Caco-2 (cell line): ENCODE measurements at regions not wholly inside any gene's neighbourhood (a gene's known extent, or its start where the extent isn't known, plus 50 kb on each side); places are given as distances from the start of the nearest gene placed in this dataset.

Experiments used
- BruUV-seq: library from RNA; stranded (reverse); fragments of 400-500 nt; replicated peaks from 2 replicates; lab custom pipeline; 2021; lab: Mats Ljungman, UMichigan
- CTCF ChIA-PET: fragments of 300-600 bp; sonication (Branson Sonifier 250); formaldehyde crosslinking; loops from one replicate; lab custom pipeline; 2022; ENCODE audit warnings: antibody characterized with exemption; lab: Charles Lee
- POLR2A ChIA-PET: fragments of 300-600 bp; sonication (Branson Sonifier 250); formaldehyde crosslinking; loops from one replicate; lab custom pipeline; 2022; ENCODE audit warnings: antibody characterized with exemption; lab: Charles Lee
- DNase-seq, 2 experiments: peaks; one replicate each; pipeline versions ENCODE4 v3.0.0 to v3.0.0-alpha.2; 2020 to 2022
- H3K27me3 ChIP-seq: replicated peaks from 2 replicates; pipeline ENCODE4 v1.6.0; 2011; ENCODE audit warnings: low read length; ENCODE audit not compliant: control insufficient read depth, insufficient read depth
- H3K36me3 ChIP-seq: 2 replicates; pipeline ENCODE4 v1.5.1; 2011; ENCODE audit warnings: low read length; ENCODE audit not compliant: control insufficient read depth, insufficient read depth
- H3K4me1 ChIP-seq: fragments of 250-450 bp; sonication (Bioruptor Pico); 2 replicates; pipeline ENCODE4 v1.5.1; 2020; ENCODE audit warnings: mild to moderate bottlenecking
- H3K4me3 ChIP-seq: 2 replicates; pipeline ENCODE4 v1.5.1; 2011; ENCODE audit warnings: low read depth, mild to moderate bottlenecking, control low read depth, low read length
- H3K9me3 ChIP-seq: fragments of 250-450 bp; sonication (Bioruptor Pico); 2 replicates; pipeline ENCODE4 v1.5.1; 2020; ENCODE audit warnings: mild to moderate bottlenecking, moderate library complexity
- H3K27ac Mint-ChIP-seq: one replicate; pipeline ENCODE4 v1.8.0; 2022; ENCODE audit warnings: mixed read lengths; ENCODE audit not compliant: unreplicated experiment
- H3K27me3 Mint-ChIP-seq: one replicate; pipeline ENCODE4 v1.8.0; 2022; ENCODE audit warnings: mixed read lengths; ENCODE audit not compliant: insufficient read depth, unreplicated experiment
- H3K36me3 Mint-ChIP-seq: one replicate; pipeline ENCODE4 v1.8.0; 2022; ENCODE audit warnings: mild to moderate bottlenecking, mixed read lengths; ENCODE audit not compliant: insufficient read depth, unreplicated experiment
- H3K4me1 Mint-ChIP-seq: one replicate; pipeline ENCODE4 v1.8.0; 2022; ENCODE audit warnings: low read depth, mixed read lengths; ENCODE audit not compliant: unreplicated experiment
- H3K4me3 Mint-ChIP-seq: one replicate; pipeline ENCODE4 v1.8.0; 2022; ENCODE audit warnings: mild to moderate bottlenecking, moderate library complexity, mixed read lengths; ENCODE audit not compliant: unreplicated experiment
- H3K9me3 Mint-ChIP-seq: one replicate; pipeline ENCODE4 v1.8.0; 2022; ENCODE audit warnings: mixed read lengths; ENCODE audit not compliant: unreplicated experiment
- CTCF ChIP-seq, 2 experiments: fragments of 200-600 bp in 1 of 2; IDR thresholded peaks; 1 replicate in 1 of 2; 2 replicates in 1 of 2; pipeline versions ENCODE4 v1.5.1 to v1.8.0; 2011 to 2022; ENCODE audit warnings: antibody characterized with exemption in 1 of 2, control low read depth in 1 of 2, inconsistent platforms in 1 of 2, low read depth in 1 of 2, low read length in 1 of 2, mild to moderate bottlenecking in 1 of 2, moderate library complexity in 1 of 2; ENCODE audit not compliant: insufficient read depth in 1 of 2, severe bottlenecking in 1 of 2, unreplicated experiment in 1 of 2
- intact Hi-C: fragments of 100-400 bp; cut with micrococcal nuclease; formaldehyde crosslinking; loops from one replicate; pipeline ENCODE4 v1.10.0; 2022; ENCODE audit not compliant: unreplicated experiment

GRCh38 chr22:26901198-26901816 is 243.9 kb downstream of the MIAT start:
- BruUV-seq, result no TSS peak
- POLR2A ChIA-PET, result no interaction called here
- no peak for TF ChIP-seq CTCF (IDR thresholded peaks at IDR 0.05; ENCODE audit: insufficient read depth in 1 of 2, low read depth in 1 of 2, low read length in 1 of 2, severe bottlenecking in 1 of 2, unreplicated experiment in 1 of 2)
- Mint-ChIP-seq H3K4me1 (peaks cover 8% of the 10 kb centered on the region), H3K9me3 (no peaks in the 10 kb centered on the region), H3K27me3 (peaks cover 31% of the 10 kb centered on the region), H3K4me3 (no peak overlapping the region), H3K27ac (no peak overlapping the region), H3K36me3 (no peaks in the 10 kb centered on the region)
- Histone ChIP-seq H3K4me1 (no peaks in the 10 kb centered on the region), H3K4me3 (no peak overlapping the region), H3K27me3 (no peaks in the 10 kb centered on the region), H3K9me3 (no peaks in the 10 kb centered on the region), H3K36me3 (no peaks in the 10 kb centered on the region)
- CTCF ChIA-PET, result interaction anchor here (0.6 kb wide), 1 partner anchor 212 kb away, joined by 3 read pairs; no protein-coding TSS in a partner anchor
- intact Hi-C loops, result no loop called here
- no peak for DNase-seq

GRCh38 chr22:26902401-26903029 is 245.1 kb downstream of the MIAT start:
- Mint-ChIP-seq H3K9me3 (no peaks in the 10 kb centered on the region), H3K27me3 (peaks cover 31% of the 10 kb centered on the region), H3K4me1 (peaks cover 8% of the 10 kb centered on the region), H3K4me3 (peak overlapping the region; percentile 70), H3K36me3 (no peaks in the 10 kb centered on the region), H3K27ac (no peak overlapping the region)
- H3K4me3 ChIP-seq, result no peak overlapping the region; the same call in 1 of the 2 replicates
- no peak for DNase-seq
- H3K9me3 ChIP-seq, result no peaks in the 10 kb centered on the region
- TF ChIP-seq CTCF (IDR thresholded peaks at IDR 0.05; ENCODE audit: insufficient read depth in 1 of 2, low read depth in 1 of 2, low read length in 1 of 2, severe bottlenecking in 1 of 2, unreplicated experiment in 1 of 2), result no peak
- ChIA-PET POLR2A (no interaction called here), CTCF (no interaction called here)
- H3K27me3 ChIP-seq, result no peaks in the 10 kb centered on the region
- intact Hi-C loops, result no loop called here
- H3K4me1 ChIP-seq, result no peaks in the 10 kb centered on the region
- H3K36me3 ChIP-seq, result no peaks in the 10 kb centered on the region
- BruUV-seq, result no TSS peak

GRCh38 chr22:26903030-26903856 is 245.9 kb downstream of the MIAT start:
- peaks cover 8% of the 10 kb centered on the region for H3K4me1 Mint-ChIP-seq
- DNase-seq, result peak in 1 of 2 experiments; percentile 4
- CTCF ChIA-PET, result no interaction called here
- intact Hi-C loops, result no loop called here
- H3K4me3 ChIP-seq, result no peak overlapping the region; the same call in 1 of the 2 replicates
- H3K4me1 ChIP-seq, result no peaks in the 10 kb centered on the region
- POLR2A ChIA-PET, result no interaction called here
- no peak overlapping the region for H3K27ac Mint-ChIP-seq
- H3K4me3 Mint-ChIP-seq, result peak overlapping the region; percentile 70
- no peaks in the 10 kb centered on the region for H3K36me3 ChIP-seq
- no peaks in the 10 kb centered on the region for H3K27me3 ChIP-seq
- no peak for TF ChIP-seq CTCF (IDR thresholded peaks at IDR 0.05; ENCODE audit: insufficient read depth in 1 of 2, low read depth in 1 of 2, low read length in 1 of 2, severe bottlenecking in 1 of 2, unreplicated experiment in 1 of 2)
- no TSS peak for BruUV-seq
- H3K27me3 Mint-ChIP-seq, result peaks cover 25% of the 10 kb centered on the region
- no peaks in the 10 kb centered on the region for H3K36me3 Mint-ChIP-seq
- no peaks in the 10 kb centered on the region for H3K9me3 Mint-ChIP-seq
- no peaks in the 10 kb centered on the region for H3K9me3 ChIP-seq
